ENCODE measurements at regions not wholly inside any gene's neighbourhood (a gene's known extent, or its start where the extent isn't known, plus 50 kb on each side); places are given as distances from the start of the nearest gene placed in this dataset.

- DNase-seq (ENCODE audit: low spot score) = no peak
Measured at GRCh38 chr20:61125546-61126180, 126.4 kb upstream of the CDH4 start.

- no peak for DNase-seq (ENCODE audit: low spot score)
Measured at GRCh38 chr20:61126369-61127195, 125.5 kb upstream of the CDH4 start.

GRCh38 chr20:61127311-61128039 lies 124.6 kb upstream of the CDH4 start:
- DNase-seq (ENCODE audit: low spot score) = peak; percentile 78

GRCh38 chr20:61128701-61129269 lies 123.3 kb upstream of the CDH4 start:
- DNase-seq (ENCODE audit: low spot score) = no peak

GRCh38 chr20:61129311-61129710 lies 122.8 kb upstream of the CDH4 start:
- DNase-seq (ENCODE audit: low spot score) = no peak

- DNase-seq (ENCODE audit: low spot score) = no peak
Measured at GRCh38 chr20:61130156-61130555, 121.9 kb upstream of the CDH4 start.

GRCh38 chr20:61131944-61132343 lies 120.1 kb upstream of the CDH4 start:
- DNase-seq (ENCODE audit: low spot score) = no peak

GRCh38 chr20:61133611-61134010 lies 118.5 kb upstream of the CDH4 start:
- no peak for DNase-seq (ENCODE audit: low spot score)

- no peak for DNase-seq (ENCODE audit: low spot score)
Measured at GRCh38 chr20:61134296-61135030, 117.6 kb upstream of the CDH4 start.

- no peak for DNase-seq (ENCODE audit: low spot score)
Measured at GRCh38 chr20:61135266-61135665, 116.8 kb upstream of the CDH4 start.

- no peak for DNase-seq (ENCODE audit: low spot score)
Measured at GRCh38 chr20:61135968-61136367, 116.1 kb upstream of the CDH4 start.

- no peak for DNase-seq (ENCODE audit: low spot score)
Measured at GRCh38 chr20:61138566-61138965, 113.5 kb upstream of the CDH4 start.

- DNase-seq (ENCODE audit: low spot score) = no peak
Measured at GRCh38 chr20:61139031-61139430, 113.0 kb upstream of the CDH4 start.

- no peak for DNase-seq (ENCODE audit: low spot score)
Measured at GRCh38 chr20:61140576-61140975, 111.5 kb upstream of the CDH4 start.

- no peak for DNase-seq (ENCODE audit: low spot score)
Measured at GRCh38 chr20:61146023-61146422, 106.0 kb upstream of the CDH4 start.

- no peak for DNase-seq (ENCODE audit: low spot score)
Measured at GRCh38 chr20:61149636-61150035, 102.4 kb upstream of the CDH4 start.

GRCh38 chr20:61157301-61157700 lies 94.8 kb upstream of the CDH4 start:
- DNase-seq (ENCODE audit: low spot score) = no peak

- no peak for DNase-seq (ENCODE audit: low spot score)
Measured at GRCh38 chr20:61159957-61160686, 91.9 kb upstream of the CDH4 start.

GRCh38 chr20:61161726-61162390 lies 90.2 kb upstream of the CDH4 start:
- no peak for DNase-seq (ENCODE audit: low spot score)

GRCh38 chr20:61162451-61162850 lies 89.6 kb upstream of the CDH4 start:
- DNase-seq (ENCODE audit: low spot score) = no peak

GRCh38 chr20:61163031-61163430 lies 89.0 kb upstream of the CDH4 start:
- DNase-seq (ENCODE audit: low spot score) = no peak

All from hepatic stellate cell (primary cell).